ENCODE measurements at regions not wholly inside any gene's neighbourhood (a gene's known extent, or its start where the extent isn't known, plus 50 kb on each side); places are given as distances from the start of the nearest gene placed in this dataset.

DNA sequence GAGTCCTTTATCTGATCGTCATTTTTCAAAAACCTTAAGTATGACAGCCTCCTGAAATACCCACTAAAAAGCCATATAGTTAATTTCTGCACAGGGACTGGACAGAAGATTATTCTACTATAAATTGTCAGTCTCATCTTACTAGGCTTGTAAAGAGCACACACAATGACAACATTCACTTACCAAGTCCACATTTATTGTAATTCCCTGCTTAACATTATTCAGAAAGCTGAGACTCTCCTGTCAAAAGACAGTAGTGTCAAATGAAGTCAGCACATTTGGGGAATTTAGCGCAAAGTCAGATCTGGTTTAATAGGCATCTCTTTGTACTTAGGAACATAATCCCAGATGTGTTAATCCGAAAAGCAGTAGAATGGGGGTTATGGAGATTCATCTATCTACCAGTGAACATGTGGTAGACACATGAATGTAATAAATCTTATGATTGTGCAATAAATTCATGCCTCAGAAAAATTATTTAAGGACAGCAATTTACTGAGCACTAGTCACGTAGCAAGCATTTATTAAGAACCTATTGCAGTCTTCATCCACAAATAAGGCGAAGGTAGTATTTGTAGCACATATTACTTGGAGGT, 224.6 kb upstream of the GPC6 start:
- TF ChIP-seq POLR2AphosphoS5 (IDR thresholded peaks at IDR 0.05), result no peak
- TF ChIP-seq, protein P1, sequence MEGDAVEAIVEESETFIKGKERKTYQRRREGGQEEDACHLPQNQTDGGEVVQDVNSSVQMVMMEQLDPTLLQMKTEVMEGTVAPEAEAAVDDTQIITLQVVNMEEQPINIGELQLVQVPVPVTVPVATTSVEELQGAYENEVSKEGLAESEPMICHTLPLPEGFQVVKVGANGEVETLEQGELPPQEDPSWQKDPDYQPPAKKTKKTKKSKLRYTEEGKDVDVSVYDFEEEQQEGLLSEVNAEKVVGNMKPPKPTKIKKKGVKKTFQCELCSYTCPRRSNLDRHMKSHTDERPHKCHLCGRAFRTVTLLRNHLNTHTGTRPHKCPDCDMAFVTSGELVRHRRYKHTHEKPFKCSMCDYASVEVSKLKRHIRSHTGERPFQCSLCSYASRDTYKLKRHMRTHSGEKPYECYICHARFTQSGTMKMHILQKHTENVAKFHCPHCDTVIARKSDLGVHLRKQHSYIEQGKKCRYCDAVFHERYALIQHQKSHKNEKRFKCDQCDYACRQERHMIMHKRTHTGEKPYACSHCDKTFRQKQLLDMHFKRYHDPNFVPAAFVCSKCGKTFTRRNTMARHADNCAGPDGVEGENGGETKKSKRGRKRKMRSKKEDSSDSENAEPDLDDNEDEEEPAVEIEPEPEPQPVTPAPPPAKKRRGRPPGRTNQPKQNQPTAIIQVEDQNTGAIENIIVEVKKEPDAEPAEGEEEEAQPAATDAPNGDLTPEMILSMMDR (IDR thresholded peaks at IDR 0.05), result no peak
